ENCODE measurements at regions not wholly inside any gene's neighbourhood (a gene's known extent, or its start where the extent isn't known, plus 50 kb on each side); places are given as distances from the start of the nearest gene placed in this dataset.
"Not testable (repeated sequence)": the region's sequence is repeated elsewhere in the genome, so short reads cannot be mapped to it uniquely, and the experiment has no call there.

GRCh38 chr3:193938613-193939012 lies 197.3 kb upstream of the HES1 start:
- no peak for DNase-seq

DNA sequence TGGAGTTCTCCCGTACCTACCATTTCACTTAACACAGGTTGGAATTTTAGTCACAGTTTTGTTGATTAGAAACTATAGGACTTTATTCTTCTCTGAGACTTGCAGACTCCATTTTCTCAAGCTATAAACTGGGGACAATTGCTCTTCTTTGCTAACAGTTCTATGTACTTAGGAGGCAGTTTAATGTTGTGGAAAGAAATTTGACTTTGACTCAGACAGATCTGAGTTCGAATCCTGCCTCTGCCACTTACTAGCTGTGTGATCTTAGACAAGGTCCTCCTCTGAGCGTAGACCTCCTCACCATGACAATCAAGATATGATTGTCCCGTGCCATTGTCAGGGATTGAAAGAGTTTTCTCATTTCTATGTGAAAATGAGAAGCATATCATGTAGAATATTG lies 196.4 kb upstream of the HES1 start:
- no peak for DNase-seq

DNA sequence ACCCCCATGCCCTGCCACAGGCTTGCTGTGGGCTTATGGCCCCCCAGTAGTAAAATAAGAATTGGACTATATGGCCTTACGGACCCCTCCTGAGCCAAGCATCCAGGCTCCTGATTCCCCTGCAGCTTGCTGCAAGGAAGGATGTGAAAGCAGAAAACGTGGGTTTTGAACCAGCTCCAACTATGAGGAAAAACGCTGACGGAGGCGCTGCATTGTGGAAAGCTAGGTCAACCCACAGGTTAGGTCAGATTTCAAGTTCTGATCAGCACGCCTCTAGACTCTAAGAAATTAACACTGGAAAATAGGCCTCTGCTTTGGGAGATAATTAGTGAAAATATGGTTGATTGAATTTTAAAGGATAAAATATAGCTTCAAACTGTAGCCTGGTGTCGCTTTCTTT lies 195.4 kb upstream of the HES1 start:
- no peak for DNase-seq

DNA sequence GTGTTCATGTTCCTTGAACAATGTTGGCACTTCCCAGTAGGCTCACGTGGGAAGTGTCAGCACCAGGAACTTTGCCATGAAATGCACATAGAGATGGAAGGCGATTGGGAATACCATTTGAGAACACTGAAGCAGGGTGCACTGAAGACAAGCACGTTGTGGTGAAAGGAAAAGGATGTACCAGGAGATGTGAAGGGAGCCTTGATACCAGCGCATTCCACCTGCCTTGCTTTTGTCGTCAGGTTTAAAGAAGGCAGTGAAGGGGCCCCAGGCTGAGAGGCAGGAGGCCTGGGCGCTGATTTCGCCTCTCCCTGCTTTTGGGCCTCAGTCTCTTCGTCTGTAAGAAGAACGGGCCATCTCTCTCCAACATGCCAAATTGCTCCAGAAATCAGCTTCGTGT lies 194.5 kb upstream of the HES1 start:
- no peak for DNase-seq

GRCh38 chr3:193942516-193943055 lies 193.4 kb upstream of the HES1 start:
- DNase-seq: no peak

DNA sequence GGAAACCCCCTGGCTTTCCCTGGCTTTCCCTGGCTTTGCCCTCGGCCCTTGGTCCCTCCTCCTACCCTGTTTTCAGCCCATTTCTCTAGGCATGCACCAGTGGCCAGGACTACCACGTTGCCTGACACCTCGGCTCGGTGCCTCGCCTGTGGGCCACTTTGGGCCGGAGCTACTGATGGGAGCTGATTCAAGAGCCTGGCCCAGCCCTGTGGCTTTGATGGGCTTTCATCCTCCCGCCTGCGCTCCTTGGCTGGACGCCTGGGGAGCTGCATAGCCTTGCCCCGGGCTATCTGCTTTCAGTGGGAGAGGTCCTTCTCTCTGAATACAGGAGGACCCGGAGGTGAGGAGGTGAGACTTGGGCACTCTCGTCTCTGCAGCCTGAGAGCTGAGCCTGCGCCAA lies 192.7 kb upstream of the HES1 start:
- no peak for DNase-seq

DNA sequence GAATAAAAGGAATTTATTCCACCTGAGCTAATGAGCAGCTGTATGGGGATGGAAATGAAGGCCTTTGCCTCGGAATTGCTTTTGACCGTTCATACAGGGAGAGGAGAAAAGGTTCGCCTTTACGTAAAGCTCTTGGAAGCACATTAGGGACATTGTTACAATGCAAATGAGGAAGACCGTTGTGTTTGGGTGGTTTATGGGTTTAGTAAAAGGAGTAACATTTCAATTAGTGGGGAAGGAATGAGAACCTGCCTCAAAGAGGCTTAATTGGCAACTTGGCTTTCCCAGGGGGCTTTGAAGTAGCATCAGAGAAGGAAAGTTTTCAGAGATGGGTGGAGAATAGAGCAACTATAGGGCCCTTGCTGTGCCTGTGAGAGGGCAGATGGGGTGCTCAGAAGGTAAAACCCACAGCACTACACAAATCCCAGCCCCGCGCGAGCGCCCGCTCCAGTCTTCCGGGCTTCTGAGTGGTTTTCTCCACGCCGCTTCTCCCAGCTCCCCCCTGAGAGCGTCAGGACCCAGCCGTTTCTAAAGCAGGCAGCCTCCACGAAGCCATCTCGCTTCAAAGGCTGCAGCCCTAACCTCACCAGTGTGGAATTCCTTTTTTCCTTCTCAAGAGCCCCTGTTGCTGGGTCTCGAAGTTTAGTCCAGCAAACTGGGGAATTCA lies 192.0 kb upstream of the HES1 start:
- no peak for DNase-seq

DNA sequence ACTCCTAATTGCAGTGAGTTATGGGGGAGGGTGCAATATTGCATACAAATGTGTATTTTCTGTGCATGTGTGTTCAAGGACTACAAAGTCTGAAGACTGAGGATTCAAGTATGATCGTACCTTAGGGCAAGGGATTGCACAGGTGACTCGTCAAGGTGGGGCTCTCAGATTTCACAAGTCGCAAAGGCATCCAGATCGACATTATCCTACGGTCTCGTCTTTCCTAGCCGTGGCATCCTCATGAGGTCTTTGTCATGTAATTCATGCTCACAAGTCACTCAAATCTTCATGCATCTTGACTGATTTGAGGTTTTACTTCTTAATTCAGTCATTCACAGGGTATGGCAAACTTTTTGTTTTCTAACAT lies 191.4 kb upstream of the HES1 start:
- no peak for DNase-seq

DNA sequence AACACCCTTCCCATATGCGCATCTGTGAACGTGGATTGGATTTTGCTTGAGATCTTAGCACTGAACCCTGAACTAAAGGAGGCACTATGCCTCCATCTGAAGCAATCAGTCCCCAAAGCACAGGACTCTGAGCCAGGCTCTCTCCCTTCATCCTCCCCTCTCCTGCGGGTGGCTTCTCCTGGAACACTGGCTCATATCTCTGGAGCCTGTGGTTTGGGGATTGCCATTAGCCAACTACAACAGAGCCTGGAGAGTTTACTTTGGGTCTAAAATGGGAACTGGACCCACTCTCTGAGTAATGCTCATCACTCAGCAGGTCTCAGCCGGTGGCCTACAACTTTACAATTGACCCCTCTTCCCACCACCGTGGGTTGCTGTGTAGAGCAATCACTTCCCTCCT lies 190.8 kb upstream of the HES1 start:
- DNase-seq: no peak

DNA sequence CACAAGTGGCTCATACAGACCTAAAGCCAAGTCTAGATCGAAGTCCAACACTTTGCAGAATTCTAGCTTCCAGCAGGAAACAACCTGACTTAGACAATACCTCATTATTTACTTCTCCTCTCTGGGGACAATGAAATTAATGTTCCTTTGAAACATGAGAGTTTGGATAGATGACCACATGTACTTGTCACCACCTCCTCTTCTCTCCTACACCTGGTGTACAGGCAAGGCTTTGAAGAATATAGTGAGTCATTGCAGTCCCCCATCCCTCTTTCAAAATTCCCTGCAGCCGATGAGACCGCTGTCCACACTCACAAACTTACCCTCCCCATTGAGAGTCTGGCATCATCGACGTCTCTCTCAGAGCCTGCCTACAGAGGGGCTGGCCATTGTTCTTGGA lies 189.0 kb upstream of the HES1 start:
- DNase-seq: no peak

DNA sequence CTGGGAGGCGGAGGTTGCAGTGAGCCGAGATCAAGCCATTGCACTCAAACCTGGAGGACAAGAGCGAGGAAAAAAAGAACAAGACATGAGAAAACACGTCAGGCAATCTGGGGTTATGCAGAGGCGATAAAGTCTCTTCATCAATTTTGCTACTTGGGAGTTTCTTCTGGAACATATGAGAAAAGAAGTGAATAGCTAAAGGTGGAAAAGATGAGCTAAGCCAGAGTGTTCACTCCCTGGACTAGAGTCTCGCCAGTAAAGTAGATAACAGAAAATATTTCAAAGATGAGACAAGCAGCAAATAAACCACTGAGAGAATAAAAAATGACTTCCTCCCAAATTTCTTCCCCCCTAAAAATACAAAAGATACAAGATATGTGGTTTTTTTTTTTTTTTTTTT lies 188.4 kb upstream of the HES1 start:
- no peak for DNase-seq

DNA sequence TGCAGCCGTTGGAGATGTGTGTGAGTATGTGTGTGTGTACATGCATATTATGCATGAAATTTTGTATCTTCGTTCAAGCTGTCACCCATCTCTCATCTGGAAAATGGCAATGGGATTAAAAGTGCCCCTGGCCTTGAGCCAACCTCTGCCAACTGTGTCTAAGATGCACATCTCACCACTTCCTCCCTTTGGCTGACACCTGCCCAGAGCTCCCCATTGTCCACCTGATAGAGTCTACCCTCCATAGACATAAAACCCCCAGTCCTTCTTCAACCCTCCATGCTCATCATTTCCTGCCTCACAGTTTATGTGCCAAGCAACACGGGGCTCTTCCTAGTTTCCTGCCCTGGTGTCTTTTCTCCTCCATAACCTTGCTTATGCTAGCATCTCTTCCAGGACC lies 187.5 kb upstream of the HES1 start:
- DNase-seq: no peak

DNA sequence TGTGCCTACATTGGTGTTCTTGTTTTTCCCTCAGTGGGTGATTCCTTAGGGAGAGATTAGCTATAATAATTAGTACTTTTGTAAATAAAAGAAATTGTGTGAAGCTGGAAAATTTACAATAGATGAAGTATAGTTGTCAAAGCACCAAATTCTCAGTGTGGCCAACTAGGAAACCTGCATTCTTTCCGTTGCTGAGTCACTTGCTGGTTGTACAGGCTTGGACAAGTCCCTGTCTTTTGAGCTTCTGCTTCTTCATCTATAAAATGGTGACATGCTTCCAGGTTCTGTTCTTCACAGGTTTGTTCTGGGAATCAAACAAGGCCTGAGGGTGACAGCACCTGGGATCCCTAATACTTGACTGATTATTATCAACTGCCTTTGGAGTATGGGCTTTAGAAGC lies 184.1 kb upstream of the HES1 start:
- DNase-seq: no peak

DNA sequence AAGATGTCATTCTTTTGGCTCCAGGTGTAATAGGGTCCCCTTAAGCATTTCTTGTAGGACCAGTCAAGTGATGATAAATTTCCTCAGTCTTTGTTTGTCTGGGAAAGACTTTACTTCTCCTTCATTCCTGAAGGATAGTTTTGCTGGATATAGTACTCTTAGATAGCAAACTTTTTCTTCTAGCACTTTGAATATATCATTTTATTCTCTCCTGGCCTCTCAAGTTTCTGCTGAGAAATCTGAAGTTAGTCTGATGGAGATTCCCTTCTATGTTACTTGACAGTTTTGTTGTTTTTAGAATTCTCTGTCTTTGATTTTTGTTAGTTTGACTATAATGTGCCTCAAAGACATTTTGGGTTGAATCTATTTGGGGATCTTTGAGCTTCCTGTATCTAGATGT lies 181.2 kb upstream of the HES1 start:
- no peak for DNase-seq

- no peak for DNase-seq
Measured at GRCh38 chr3:193955719-193956118, 180.2 kb upstream of the HES1 start.

DNA sequence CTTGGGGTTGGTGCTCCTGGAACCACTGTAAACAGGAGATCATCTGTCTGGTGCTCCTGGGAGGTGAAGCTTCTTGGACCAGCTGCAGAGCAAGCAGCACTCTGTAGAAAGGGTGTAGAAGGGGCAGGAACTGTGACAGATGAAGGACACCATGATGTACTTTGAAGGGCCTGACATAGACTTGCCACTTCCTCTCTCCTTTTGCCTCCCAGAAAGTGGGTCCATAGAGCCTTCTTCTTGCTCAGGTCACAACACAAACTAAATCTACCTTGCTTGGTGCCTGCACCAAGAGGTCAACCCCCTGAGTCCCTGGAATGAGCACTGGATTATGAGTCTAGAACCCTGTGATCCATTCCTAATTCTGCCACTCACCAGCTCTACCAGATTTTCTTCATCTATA lies 176.1 kb upstream of the HES1 start:
- no peak for DNase-seq

GRCh38 chr3:193960487-193961274 lies 175.3 kb upstream of the HES1 start:
- no peak for DNase-seq

GRCh38 chr3:193962986-193963685 lies 172.8 kb upstream of the HES1 start:
- DNase-seq: no peak

DNA sequence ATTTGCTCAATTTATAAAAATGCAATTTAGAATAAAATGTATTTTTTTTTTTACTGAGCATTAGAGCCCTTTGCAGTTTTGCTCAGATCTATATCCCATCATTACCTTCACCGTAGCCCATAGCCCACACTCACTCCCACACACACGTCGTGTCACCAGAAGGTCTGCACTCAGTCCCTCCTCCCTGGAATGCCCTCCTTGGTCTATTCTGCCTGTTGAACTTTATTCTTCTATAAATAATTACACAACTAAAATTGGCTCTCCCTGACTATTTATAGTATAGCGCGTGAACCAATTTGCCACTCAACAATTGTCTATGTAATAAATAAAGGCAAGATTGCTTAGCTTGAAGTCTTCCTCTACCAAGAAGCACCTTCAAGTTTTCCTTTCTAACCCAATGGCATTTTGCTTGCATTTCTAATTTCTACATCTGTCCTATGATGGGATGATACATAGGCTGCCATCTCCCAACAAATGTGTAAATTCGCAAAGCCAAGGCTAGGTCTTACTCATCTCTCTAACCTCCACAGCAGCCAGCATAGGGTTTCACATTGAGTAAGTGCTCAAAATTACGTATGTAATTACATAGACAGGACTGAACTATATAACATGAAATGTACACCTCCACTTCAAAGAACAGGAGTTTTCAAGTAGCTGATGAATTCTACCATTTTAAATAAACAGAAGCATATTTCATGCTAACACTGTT lies 172.0 kb upstream of the HES1 start:
- no peak for DNase-seq

- no peak for DNase-seq
Measured at GRCh38 chr3:193964517-193964880, 171.4 kb upstream of the HES1 start.

DNA sequence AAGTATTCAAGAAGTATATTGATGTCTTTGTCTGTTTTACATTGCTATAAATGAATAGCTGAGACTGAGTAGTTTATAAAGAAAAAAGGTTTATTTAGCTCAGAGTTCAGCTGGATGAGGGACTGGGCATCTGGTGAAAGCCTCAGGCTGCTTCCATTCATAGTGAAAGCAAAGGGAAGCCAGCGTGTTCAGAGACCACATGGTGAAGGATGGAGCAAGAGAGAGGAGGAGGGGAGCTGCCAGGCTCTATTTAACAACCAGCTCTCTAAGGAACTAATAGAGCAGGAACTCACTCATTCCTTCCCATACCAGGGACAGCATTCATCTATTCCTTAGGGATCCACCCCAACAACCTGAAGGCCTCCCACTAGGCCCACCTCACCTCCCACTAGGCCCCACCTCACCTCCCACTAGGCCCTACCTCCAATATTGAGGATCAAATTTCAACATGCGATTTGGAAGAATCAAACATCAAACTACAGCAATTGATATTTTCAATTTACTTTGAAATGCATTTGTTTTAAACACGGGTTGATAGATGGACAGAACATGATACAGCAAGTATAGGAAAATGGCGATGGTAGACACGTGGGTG lies 167.5 kb upstream of the HES1 start:
- DNase-seq: no peak

DNA sequence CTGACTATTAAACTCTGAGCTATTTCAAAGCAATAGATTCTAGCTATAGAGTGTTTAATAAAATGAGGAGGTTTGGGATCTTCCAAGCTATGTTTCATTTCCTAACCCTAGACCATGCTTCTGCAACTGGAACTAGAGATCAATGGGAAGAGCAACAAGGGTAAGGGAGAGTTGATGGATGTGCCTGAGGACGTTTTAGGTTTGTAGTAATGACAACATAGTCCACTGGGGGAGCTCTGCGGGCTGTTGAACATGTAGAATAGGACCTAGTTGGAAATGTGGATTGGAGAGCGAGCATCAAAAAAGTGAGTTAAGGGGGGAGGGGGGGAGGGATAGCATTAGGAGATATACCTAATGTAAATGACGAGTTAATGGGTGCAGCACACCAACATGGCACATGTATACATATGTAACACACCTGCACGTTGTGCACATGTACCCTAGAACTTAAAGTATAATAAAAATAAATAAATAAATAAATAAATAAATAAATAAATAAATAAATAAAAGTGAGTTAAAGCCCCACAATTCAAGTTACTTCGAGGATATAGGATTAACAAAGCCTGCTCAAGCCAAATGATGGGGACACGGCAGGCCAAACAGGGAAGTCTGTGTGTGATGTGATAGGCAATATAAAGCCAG lies 165.7 kb upstream of the HES1 start:
- DNase-seq: not testable (repeated sequence)

All from T-helper 9 cell (primary cell).